Stimulated activated CD4-positive, alpha-beta T cell treated with anti-CD3 and anti-CD28 coated beads, Interleukin-1b, Interleukin-23, amount 100 ng/mL, for 4 hours (primary cell): ENCODE measurements at regions not wholly inside any gene's neighbourhood (a gene's known extent, or its start where the extent isn't known, plus 50 kb on each side); places are given as distances from the start of the nearest gene placed in this dataset.
A peak's percentile ranks its signal among the peaks of the same experiment; 100 is the strongest.

ENCODE experiments used
- DNase-seq, 2 donors: peaks; one replicate each; pipeline ENCODE4 v3.0.0-alpha.2; 2020; ENCODE audit warnings: low read depth in 2 of 2

DNA sequence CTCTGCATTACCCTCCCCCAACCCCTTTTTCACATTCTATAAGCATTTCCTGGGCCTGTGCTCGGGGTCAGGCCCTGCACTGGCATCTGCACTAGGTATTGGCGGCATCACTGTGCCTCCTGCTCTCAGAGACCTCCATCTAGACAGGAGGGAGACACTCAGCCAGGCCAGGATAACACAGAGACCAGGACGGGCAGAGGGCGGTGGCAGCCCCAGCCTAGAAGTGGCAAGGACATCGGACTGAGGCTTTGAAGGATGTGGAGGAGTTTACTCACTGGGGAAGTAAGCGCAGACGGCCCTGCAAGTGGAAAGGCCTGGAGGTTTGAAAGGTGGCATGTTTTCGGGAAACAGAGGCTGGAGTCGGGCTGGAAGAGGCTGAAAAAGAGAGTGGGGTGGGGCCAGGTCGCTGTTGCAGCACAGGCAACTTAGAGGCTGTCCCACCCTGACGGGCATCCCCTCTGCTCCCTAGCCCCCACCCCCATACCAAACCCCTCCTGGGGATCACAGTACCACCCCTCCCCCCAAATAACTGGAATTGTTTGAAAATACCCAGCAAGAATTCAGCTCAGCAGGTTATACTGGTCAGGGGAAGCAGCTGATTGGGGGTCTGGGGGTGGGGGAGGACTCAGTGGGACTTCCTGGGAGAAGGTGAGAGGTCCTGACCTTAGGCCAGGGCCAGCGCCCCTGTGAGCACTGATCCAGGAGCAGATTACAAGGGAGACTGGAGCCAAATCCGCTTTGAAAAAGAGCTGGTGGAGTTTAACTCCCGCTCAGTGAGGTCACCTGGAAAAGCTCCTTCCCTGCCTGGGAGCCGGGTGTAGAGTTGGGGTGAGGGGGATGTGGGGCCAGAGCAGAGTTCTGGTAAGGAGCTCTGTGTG lies 121.8 kb upstream of the WNT4 start:
- no peak for DNase-seq

DNA sequence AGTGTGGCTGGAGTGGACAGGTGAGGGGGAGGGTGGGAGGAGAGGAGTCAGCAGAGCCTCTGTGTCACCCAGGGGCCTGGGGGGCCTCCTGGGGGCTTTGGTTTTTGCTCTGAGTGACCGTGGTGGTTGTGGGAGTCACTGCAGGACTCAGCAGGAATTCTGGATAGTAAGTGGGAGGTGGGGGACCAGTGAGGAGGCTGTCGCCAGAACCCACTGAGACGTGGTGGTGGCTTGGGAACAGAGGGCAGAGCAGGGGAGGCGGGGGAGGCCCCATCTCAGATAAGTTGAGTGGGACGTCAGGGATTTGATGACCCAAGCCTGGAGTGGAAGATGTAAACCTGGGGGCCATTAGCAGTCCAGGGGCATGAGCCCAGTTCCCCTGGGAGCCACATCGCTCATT lies 123.2 kb upstream of the WNT4 start:
- no peak for DNase-seq

DNA sequence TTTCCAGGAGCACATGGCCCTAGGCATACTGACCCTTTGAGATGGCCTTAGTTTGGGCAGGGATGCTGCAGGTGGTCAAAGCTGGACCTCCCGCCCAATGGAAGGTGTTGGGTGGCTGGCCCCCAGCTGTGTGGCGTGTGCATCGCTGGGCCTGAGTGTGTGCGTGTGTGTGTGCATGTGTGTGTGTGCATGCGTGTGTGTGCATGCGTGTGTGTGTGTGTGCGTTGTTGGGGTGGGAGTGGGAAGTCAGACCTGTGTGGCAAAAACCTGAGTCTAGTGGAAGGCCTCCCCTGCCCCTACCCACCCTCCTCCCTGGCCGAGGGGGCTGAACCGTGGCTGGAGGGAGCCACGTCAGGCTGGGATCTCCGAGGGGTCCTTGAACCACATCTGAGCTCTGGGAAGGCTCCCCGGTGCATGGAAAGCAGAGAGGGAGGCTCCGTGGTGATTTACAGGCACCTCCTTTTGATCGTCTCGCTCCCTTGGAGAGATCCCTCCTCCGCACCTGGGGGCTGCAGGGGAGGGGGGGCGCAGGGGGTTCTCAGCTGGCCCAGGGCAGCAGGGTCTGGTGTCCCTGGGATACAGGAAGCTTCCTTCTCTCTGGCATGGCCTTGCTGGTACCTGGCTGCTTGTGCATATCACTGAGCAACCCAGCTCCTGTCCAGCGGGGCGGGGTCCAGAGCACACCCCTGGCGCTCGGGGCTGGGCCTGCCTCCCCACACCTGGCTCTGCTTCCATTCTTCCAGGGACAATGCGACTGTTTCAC lies 124.7 kb upstream of the WNT4 start:
- DNase-seq, result no peak

DNA sequence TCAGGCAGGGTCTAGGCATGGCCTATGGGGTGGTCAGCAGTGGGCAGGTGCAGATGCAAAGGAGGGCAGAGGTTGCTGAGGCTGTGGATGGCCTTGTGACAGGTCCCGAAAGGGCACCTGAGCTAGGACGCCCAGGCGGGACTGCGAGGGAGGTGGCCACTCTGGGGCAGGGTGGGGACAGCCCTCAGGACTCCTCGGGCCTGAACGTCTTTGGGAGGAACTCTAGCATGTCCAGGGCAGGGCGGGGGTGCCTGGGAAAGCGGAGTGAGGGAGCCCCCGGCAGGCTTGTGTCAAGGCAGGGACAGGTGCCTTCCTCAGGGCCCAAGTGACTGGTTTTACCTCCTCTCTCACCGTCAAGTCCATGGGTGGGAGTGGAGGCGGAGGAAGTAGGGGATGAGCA lies 125.4 kb upstream of the WNT4 start:
- no peak for DNase-seq

DNA sequence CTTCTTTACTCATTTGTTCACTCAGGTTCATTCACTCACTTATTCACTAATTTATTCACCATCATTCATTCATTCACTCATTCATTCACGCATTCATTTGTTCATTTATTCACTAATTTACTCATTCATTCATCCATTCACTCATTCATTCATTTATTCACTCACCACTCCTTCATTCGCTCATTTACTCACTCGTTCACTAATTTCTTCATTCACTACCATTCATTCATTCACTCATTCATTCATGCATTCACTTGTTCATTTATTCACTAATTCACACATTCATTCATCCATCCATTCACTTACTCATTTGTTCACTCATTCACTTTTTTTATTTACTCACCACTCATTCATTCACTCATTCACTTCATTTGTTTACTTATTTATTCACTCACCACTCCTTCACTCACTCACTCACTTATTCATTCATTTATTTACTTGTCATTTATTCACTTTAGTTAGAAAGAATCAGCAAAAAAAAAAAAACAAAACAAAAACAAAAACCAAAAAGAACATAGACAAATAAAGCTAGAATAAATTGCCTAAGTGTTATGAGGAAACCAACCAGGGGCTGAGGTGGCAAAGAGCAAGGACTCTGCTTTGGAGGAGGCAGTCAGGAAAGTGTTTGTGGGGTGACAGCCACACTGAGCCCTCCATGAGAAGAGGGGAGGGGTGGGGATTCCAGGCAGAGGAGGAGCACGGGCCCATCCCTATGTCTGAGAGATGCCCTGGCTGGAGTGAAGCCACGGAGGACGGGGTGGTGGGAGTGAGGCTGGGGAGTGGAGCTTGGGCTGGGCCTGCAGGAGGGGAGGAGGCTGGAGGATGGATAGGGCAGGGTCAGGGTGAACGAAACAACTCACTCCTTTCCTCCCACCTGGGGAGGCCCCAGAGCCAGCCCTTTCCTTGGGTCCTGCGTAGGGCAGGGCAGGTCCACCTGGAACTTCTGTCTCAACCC lies 129.2 kb upstream of the WNT4 start:
- no peak for DNase-seq

DNA sequence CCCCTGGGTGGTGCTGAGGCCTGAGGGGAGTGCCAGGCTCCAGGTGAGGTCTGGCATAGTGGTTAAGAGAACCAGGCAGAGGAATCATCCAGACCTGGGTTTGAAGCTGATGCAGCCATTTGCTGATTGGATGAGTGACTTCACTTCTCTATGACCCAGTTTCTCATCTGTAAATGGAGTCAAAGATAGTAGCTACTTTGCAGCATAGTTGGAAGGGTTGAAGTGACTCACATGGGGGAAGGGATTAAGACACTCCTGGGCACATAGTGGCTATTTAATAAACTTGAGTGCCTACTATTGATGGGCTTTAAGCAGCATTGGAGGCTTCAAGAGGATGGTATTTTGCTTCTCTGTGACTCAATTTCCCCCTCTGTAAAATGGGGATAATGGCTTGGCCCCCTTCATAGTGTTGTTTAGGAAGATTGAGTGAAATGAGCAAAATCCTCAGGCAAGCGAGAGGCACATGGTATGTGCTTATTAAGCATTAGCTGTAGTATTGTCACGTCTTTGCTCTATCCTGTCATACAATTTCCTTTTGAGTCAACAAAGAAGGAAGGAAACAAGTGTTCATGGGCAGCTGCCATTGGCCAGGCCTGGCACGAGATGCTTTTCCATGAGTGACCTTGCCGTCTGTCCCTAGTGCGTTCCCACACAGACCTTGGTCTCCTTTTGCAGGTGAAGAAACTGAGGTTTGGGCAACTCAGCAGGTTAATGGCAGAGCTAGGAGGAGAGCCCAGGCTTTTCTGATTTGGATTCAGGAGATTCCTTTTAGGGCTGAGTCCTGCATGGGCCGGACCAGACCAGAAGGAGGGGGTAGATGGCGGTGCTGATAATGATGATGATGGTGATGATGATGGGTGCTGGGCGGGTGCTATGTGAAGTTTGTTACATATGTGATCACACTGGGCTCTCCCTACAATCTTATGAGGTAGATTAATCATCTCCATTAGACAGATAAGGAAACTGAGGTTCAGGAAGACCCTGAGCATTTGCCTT lies 131.1 kb upstream of the WNT4 start:
- DNase-seq, result no peak

DNA sequence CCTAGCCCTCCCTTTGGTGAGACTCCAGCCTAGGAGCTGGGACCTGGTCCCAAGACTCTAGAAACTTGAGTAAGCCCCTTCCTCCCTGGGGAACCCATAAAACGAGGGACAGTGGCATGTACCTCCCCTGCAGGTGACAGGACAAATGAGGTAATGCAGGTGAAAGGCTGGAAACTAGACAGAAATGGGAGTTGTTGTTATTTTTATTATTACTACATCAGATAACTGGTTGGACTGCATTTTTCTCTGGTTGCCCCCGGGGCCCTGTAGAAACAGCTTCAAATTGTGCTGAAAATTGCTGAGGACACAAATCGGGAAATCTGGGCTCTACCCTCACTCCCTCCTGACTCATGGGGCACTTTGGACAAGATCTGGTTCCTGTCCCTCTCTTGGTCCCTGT lies 132.3 kb upstream of the WNT4 start:
- DNase-seq, result no peak

DNA sequence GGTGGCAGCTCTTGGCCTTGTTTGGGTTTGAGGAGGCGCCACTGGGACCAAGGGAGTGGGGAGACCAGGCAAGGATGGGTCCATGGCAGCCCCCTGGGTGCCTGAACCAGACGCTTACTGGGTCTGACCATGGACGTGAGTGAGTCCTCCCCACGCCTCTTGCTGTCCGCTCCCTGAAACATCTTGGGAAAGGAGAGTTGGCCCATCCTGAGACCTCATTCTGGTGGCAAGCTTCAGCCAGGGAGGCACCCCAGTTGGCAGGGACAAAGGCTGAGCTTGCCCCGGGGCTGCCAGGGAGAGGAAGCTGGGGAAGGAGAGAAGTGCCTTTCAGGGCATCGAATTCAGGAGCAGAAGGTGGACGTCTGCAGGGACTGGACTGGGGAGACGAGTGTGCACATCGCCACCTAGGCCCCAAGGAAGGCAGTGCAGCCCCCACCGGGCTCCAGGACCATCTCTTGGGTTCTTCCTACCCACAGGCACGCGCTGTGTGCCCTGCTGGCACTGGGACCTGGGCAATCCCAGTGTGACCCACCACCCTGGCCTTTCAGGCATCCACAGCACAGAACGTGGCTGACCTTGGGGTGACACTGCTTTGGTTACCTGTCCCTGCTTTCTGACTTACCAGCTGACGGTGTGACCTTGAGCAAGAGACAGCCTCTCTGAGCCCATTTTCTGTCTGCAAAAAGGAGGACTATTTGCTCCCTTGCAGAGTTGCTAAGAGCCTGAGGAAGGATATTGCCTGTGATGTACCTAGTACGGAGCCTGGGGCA lies 132.9 kb upstream of the WNT4 start:
- peak in 1 of 2 donors; percentile 28 for DNase-seq

DNA sequence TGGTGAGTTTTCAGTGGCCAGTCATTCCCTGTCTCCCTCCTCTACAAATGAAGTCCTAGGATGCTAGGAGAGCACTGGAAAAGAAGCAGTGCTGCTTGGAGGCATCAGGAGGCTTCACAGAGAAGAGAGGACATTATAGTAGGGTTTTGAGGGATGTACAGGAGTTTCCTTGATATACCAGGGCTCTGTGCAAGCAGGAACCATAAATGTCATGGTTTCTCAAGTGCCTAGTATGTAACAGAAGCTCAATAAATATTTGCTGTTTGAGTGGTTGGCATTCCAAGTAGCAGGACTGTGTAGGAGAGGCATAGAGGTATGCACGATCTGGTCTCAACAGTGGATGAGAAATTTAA lies 133.5 kb upstream of the WNT4 start:
- DNase-seq, result no peak

DNA sequence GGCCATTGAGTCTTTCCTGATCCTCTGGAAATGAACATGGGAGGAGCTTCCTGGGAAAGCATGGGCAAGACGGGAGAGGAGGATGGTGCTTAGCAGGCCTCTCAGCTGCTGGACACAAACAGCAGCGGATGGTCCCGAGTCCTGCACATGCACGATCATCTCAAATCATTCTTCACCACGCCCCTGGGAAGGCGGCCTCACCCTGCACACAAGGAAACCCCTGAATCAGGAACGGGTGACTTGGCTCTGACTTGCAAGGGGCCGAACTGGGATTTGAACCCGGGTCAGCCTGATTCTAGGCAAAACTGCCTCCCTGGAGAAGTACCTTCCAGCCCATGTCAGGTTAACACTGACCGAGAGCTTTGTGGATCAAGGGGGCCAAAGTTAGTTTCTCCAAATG lies 134.8 kb upstream of the WNT4 start:
- DNase-seq, result no peak

DNA sequence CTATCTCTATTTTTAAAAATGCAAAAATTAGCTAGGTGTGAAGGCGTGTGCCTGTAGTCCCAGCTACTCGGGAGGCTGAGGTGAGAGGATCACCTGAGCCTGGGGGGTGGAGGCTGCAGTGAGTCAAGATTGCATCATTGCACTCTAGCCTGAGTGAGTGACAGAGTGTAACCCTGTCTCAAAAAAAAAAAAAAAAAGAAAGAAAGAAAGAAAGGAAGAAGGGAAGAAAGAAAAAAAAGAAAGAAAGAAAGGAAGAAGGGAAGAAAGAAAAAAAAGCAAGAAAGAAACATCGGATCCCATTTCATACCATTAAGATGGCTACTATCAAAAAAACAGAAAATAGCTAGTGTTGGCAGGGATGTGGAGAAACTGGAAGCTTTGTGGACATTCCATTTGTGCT lies 136.8 kb upstream of the WNT4 start:
- DNase-seq, result no peak

DNA sequence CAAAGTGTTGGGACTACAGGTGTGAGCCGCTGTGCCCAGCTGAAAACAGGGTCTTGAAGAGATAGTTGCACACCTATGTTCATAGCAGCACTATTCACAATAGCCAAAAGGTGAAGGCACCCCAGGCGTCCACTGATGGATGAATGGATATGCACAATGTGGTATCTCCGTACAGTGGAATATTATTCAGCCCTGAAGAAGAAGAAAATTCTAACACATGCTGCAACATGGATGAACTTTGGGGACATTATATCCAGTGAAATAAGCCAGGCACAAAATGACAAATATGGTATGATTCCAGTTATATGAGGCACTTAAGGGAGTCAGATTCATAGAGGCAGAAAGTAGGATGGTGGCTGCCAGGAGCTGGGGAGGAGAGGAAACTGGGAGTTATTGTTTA lies 137.6 kb upstream of the WNT4 start:
- no peak for DNase-seq

DNA sequence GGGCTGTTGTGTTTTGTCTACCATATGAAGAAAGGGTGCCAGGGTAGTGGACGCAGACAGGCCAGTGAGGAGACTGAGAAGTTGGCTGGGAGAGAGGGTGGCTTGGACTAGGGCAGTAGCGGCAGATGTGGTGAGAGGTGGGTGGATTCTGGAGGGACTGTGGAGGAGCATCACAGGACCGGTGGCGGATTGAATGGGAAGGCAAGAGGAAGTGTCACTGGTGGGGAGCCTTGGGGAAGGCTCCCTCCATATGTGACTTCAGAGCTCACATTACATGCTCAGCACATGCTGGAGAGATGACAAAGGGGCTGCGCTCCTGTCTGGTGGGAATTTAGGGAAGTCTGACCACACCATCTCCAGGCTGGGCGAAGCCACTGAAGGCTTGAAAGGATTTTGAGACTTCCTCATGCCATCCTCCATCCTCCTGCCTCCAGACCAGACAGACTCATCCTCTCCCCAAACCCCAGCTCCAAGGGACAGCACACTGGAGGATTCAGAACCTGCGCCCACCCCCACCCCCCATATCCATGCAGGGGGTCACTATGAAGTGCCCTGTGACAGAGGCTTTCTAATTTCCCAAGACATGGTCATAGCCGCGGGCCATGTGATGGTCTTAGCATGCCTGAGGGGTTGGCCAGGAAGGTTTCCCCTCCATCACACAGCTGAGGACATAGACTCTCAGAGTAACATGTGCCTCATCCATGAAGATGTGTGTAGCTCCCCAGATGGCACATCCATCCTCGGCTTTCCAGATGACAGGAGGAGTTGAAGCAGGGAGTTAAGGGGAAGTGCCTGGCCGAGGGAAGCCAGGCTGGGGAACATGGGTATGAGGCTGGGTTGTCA lies 138.8 kb upstream of the WNT4 start:
- no peak for DNase-seq

DNA sequence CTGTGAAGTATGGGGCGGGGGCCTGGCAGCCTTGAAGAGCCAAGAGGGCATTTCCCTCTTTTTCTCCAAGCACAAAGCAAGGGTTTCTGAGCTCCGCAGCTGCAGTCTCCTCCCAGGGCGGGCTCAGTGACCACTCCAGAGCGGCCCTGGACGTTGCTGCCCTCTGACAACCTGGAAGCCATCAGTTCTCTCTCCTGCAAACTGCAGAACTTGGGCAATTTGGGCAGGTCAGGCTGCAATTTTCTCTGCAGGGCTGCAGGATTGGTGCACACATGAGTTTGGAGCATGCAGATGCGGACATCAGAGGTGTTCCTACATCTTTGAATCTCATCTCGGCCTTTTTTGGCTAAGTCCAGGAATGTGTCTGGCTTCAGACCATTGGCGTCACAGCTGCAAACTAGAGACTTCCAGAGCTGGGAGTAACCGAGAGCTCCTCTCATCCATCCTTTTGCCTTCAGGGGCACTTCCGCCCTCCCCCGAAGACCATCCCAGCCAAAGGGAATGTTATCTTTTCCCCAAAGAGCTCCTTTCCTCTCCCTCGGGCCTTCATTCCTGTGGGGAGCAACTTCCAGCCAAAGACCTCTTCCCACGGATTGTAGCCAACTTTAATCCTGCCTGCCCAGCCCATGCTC lies 139.6 kb upstream of the WNT4 start:
- DNase-seq, result no peak

DNA sequence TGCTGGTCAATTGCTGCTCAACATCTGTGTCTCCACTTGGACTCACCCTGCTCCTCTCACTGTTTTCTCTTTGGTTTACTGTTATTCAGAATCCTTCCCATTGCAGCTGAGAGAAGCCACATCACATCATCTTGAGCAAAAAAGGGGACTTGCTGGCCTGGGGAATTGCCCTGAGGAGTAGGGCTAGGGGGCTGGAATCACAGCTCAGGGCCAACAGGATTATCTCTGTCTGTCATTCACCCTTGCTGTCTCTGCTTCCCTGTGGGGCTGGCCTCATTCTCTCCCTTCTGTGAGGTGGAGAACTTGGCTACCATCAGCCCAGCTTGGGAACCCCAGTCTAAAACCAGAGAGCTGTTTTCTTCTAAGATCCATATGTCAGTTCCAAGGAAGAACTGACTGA lies 140.7 kb upstream of the WNT4 start:
- no peak for DNase-seq

DNA sequence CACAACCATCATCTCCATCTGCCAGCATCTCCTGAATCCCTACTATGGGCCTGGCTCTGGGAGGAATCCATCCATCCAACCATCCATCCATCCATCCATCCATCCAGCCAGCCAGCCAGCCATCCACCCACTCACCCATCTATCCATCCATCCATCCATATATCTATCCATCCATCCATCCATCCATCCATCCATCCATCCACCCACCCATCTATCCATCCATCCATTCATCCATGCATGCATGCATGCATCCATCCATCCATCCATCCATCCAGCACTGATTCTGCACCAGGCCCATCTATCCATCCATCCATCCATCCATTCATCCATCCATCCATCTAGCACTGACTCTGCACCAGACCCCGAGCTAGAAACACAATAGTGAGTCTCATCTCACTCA lies 141.3 kb upstream of the WNT4 start:
- DNase-seq, result no peak

DNA sequence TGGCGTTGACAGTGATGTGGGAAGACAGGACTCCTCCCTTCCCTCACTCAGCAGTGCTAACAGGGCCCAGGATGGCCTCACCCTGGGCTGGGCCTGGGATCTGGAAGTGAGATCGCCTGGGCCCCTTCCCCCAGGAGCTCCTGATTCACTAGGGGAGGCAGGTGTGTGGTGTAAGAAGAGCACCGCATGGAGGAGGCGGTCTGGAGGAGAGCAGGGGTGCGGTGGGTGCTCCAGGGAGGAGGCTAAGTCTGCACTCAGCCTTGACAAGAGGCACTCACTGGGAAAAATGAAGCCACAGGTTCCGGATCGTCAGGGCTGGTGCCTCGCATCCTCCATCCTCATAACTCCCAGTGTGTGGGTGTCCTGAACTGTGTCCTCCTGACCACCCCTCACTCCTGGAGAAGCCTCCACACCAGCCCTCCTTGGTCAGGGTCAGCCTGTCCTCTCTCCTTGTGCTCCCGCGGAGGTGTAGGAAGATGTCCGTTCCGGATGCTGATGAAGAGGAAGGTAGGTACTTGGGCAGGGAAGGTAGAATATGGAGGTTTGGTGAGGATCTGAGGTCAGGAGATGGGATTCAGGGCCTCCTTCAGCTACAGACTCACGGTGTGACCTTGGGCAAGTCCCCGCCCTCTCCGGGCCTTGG lies 142.1 kb upstream of the WNT4 start:
- no peak for DNase-seq
